ENCODE measurements at regions not wholly inside any gene's neighbourhood (a gene's known extent, or its start where the extent isn't known, plus 50 kb on each side); places are given as distances from the start of the nearest gene placed in this dataset.

- TF ChIP-seq POLR2A (IDR thresholded peaks at IDR 0.05; ENCODE audit: low read length): no peak
- no peak for TF ChIP-seq GATA1 (IDR thresholded peaks at IDR 0.05; ENCODE audit: low read depth, low read length)
Observed at GRCh38 chr12:89213139-89213538, 139.2 kb downstream of the DUSP6 start.
